ENCODE measurements at regions not wholly inside any gene's neighbourhood (a gene's known extent, or its start where the extent isn't known, plus 50 kb on each side); places are given as distances from the start of the nearest gene placed in this dataset.

GRCh38 chr18:54089749-54090459, 134.6 kb downstream of the MBD2 start:
- peaks cover 0 to 3% (median 0%) of the 10 kb centered on the region in 3 experiments; a peak in 3 of 7 replicates for H3K36me3 Mint-ChIP-seq (ENCODE audit: insufficient read depth in 1 of 3, low read depth in 3 of 3)
- Histone ChIP-seq H2BK120ac (ENCODE audit: low read depth, low read length, poor library complexity, severe bottlenecking) (no peak overlapping the region), H3K18ac (ENCODE audit: insufficient read length, low read depth, low read length) (no peak overlapping the region), H2BK5ac (ENCODE audit: insufficient read length, low read length) (no peak overlapping the region), H3K4ac (ENCODE audit: low read depth, low read length) (no peak overlapping the region), H3K27me3 (ENCODE audit: insufficient read depth, low read length) (no peaks in the 10 kb centered on the region), H3K9ac (ENCODE audit: extremely low read depth, insufficient read length, low read length) (no peak overlapping the region), H4K91ac (ENCODE audit: insufficient read length, low read depth, low read length) (no peak overlapping the region), H3K4me2 (ENCODE audit: insufficient read depth, insufficient read length, low read length) (no peak overlapping the region), H3K4me1 (ENCODE audit: insufficient read depth, low read length) (peaks cover 6% of the 10 kb centered on the region; the same call in 1 of the 2 replicates), H3K23ac (ENCODE audit: insufficient read length, low read depth, low read length) (no peak overlapping the region), H4K5ac (ENCODE audit: insufficient read length, low read depth, low read length) (no peak overlapping the region), H3K9me3 (ENCODE audit: control insufficient read depth, low read depth, low read length) (no peaks in the 10 kb centered on the region), H2AK5ac (ENCODE audit: insufficient read length, low read length) (no peak overlapping the region), H3K23me2 (ENCODE audit: insufficient read length, low read depth, low read length, poor library complexity, severe bottlenecking) (no peaks in the 10 kb centered on the region), H2BK20ac (ENCODE audit: low read depth, low read length, poor library complexity, severe bottlenecking) (no peak overlapping the region), H3K14ac (ENCODE audit: insufficient read depth, low read length) (no peak overlapping the region), H3K56ac (ENCODE audit: insufficient read length, low read depth, low read length) (no peak overlapping the region), H2AFZ (ENCODE audit: low read length) (no peak overlapping the region), H4K8ac (replicated peaks; ENCODE audit: insufficient read length, low read depth, low read length) (no peak overlapping the region), H3T11ph (ENCODE audit: low read length) (no peak overlapping the region), H3K27ac (ENCODE audit: insufficient read length, low read depth, low read length) (no peak overlapping the region), H3K79me2 (ENCODE audit: insufficient read depth, low read length) (no peaks in the 10 kb centered on the region), H3K79me1 (ENCODE audit: insufficient read depth, low read depth, low read length, poor library complexity, severe bottlenecking) (no peaks in the 10 kb centered on the region), H2BK15ac (ENCODE audit: low read depth, low read length) (no peak overlapping the region), H2BK12ac (ENCODE audit: insufficient read length, low read depth, low read length) (no peak overlapping the region), H4K20me1 (ENCODE audit: control insufficient read depth, insufficient read depth, insufficient read length) (no peaks in the 10 kb centered on the region)
- H3K4me3 Mint-ChIP-seq, result no peak overlapping the region
- no CpG with 5 or more reads among the region's 2 CpGs for WGBS (ENCODE audit: extremely low coverage, insufficient read length, low lambda C conversion rate)
- H3K27ac Mint-ChIP-seq, result 0 out of 7 replicates have a peak overlapping the region, but pooled peaks of 1 of the 3 experiments have one; percentile 7
- peaks cover 0 to 3% of the 10 kb centered on the region in 2 experiments; a peak in 2 of 5 replicates for H3K9me3 Mint-ChIP-seq
- TF ChIP-seq CTCF (conservative IDR thresholded peaks at IDR 0.05), result no peak
- DNase-seq, result no peak
- H3K4me1 Mint-ChIP-seq, result peaks cover 15 to 19% of the 10 kb centered on the region in 2 experiments
- no peaks in the 10 kb centered on the region for H3K27me3 Mint-ChIP-seq (ENCODE audit: low read depth)

Measured in H9 (cell line).